ENCODE measurements at regions not wholly inside any gene's neighbourhood (a gene's known extent, or its start where the extent isn't known, plus 50 kb on each side); places are given as distances from the start of the nearest gene placed in this dataset.

DNA sequence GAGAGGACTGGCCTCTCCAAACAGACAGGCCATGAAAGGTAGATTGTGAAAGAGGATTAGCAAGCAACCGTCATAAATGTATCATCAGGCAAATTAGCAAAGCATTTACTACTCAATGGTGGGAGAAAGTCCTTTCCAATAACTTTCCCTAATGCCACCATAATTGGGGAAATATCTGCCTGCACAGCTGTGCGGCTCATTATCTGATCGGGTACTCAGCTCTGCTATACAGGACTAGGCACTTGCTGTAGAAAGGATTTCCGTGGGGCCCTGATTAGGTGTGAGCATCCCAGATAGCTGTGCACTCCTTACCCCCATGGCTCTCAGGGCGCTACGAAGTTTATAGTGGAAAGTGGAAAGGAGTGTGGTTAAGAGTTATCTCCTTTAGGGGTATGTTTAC is 309.7 kb upstream of the PLET1 start:
- TF ChIP-seq, protein P1, sequence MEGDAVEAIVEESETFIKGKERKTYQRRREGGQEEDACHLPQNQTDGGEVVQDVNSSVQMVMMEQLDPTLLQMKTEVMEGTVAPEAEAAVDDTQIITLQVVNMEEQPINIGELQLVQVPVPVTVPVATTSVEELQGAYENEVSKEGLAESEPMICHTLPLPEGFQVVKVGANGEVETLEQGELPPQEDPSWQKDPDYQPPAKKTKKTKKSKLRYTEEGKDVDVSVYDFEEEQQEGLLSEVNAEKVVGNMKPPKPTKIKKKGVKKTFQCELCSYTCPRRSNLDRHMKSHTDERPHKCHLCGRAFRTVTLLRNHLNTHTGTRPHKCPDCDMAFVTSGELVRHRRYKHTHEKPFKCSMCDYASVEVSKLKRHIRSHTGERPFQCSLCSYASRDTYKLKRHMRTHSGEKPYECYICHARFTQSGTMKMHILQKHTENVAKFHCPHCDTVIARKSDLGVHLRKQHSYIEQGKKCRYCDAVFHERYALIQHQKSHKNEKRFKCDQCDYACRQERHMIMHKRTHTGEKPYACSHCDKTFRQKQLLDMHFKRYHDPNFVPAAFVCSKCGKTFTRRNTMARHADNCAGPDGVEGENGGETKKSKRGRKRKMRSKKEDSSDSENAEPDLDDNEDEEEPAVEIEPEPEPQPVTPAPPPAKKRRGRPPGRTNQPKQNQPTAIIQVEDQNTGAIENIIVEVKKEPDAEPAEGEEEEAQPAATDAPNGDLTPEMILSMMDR (IDR thresholded peaks at IDR 0.05) = no peak
- TF ChIP-seq POLR2AphosphoS5 (IDR thresholded peaks at IDR 0.05) = no peak
- TF ChIP-seq POLR2A (IDR thresholded peaks at IDR 0.05) = no peak
- no peak for TF ChIP-seq EP300 (IDR thresholded peaks at IDR 0.05; ENCODE audit: low read depth)

Data from transverse colon (tissue), 4 donors.